Inflammatory macrophage treated with lipopolysaccharide for 4 hours (primary cell): ENCODE measurements at regions not wholly inside any gene's neighbourhood (a gene's known extent, or its start where the extent isn't known, plus 50 kb on each side); places are given as distances from the start of the nearest gene placed in this dataset.
"Not testable (repeated sequence)": the region's sequence is repeated elsewhere in the genome, so short reads cannot be mapped to it uniquely, and the experiment has no call there.

Experiments used
- DNase-seq: peaks from one replicate; pipeline ENCODE4 v3.0.0-alpha.2; 2020

DNA sequence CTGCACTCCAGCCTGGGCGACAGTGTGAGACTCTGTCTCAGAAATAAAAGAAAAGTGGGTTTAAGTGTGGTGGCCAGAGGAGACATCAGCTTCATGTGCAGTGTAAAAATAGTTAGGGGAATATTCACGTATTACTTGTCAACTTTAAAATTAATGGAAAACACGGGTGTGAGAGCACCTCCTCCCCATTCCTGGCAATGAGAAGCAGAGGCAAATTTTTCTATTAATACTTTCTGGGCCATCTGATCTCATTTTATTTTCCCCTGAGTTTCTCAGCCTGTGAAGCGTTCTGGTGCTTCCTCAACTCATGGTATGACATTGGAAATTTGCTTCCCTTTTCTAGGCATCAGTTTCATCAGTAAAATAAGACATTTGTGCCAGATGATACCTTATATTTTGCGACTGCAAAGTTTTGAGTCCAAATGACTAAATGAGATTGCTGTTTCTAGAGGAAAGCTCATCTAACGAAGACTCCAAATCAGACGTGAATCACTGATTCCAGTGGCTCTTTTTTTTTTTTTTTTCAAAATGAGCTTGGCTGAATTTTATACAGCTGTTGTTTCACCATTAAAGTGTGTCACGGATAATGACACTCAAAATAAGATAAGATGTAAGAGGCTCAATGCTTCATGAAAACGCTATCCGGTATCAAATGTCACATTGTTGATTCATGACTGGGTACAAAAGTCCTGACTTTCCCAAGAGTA is 104.6 kb downstream of the MSX2 start:
- DNase-seq, result no peak

DNA sequence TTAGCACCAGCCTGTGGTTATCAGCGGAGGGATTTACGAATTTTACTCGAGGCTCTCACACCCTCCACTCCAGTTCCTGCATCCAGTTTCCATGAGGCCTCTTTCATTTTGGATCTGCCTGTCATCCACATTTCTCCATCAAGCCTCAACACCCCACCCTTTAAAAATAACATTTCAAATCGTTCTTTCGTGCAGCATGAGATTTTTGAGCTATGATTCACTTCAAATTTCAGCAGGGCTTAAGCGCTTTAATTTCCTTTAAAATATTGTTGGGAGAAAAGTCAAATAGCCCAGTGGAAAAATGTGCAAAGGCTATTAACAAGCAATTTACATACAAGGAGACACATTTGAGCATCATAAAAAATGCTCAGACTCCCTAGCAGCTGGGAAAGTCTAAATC is 103.2 kb downstream of the MSX2 start:
- no peak for DNase-seq

- DNase-seq, result no peak
Observed at GRCh38 chr5:174825587-174825986, 101.2 kb downstream of the MSX2 start.

DNA sequence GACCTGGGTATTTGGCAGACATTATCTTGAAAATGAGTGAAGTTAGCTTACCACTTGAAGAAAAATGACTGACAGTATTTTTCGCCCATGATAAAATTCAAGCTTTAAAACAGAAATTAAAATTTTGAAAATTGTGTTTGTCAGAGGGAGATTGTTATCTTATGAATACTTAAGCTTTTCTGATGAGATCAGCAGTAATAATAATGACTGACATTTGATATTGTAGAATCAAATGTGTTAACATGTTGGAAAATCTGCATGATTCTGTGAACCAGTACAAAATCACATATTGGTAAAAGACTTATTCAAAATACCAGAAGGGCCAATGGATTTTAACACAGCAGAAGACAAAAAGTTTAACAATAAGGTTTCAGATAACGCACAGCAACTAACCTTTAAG is 94.0 kb downstream of the MSX2 start:
- DNase-seq, result no peak

GRCh38 chr5:174817610-174818009 is 93.2 kb downstream of the MSX2 start:
- no peak for DNase-seq

DNA sequence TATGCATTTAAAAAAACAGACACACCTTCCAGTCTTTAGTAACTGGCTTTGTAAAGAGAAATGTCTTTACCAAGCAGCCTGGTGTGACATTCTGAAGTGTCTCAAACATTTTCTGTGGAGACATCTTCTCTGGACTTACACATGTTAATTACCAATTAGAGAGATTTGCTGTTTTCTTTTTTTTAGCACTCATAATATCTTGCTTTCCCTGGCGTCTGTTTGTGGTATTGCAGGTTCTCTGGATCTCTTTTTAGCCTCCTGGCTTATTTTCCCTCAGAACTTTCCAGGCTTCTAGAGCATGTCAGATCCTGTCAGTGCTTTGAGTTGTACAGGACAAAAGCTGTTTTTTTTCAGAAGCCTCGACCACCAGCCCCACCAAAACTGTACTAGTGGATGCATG is 92.5 kb downstream of the MSX2 start:
- no peak for DNase-seq

DNA sequence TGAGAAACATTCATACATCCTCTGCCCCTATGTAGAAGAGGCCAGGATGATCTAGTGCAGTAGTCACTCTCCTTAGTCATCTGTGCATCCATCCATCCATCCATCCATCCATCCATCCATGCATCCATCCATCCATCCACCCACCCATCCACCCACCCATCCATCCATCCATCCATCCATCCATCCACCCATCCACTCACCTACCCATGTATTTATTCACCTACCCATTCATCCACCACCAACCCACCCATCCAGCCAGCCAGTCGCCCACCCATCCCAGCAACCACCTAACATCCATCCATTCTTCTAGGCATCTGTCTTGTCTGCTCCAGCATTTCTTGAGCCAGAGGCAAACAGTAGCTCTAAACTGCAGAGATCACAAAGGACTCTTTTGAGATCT is 87.1 kb downstream of the MSX2 start:
- no peak for DNase-seq

GRCh38 chr5:174810796-174811195 is 86.4 kb downstream of the MSX2 start:
- DNase-seq, result no peak

DNA sequence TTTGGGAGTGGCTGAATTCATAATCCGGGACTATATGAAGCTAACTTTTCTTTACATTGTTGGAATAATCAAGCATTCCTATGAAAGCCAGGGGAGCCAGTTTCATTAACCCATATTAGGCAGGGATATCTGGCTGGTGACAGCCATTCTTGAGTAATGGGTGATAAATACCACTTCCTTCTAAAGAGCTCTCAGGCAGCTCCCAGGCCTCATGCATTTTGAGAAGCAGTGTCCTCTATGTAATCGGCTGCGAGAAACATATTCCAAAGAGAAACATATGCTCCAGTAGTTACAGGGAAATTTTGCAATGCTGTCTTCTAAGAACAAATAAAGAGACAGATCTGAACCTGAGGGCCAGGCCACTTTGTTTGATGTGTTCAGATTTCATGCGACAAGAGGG is 83.1 kb downstream of the MSX2 start:
- DNase-seq, result no peak

DNA sequence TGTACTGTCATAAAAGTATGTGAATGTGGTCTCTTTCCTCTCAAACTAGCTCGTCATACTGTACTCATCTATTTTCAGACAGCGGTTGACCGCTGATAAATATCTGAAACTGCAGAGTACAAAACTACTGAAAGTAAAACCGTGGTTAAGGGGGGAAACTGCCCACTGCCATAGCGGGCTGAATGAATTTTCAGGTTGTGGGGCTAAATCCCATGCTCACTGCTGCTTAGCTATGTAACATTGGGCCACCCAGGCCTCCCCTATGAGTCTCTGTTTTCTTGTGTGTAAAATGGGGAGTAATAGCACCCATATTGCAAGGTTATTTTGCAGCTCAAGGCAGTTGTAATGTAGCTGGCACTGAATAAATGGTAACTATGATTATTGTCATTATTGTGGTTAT is 82.3 kb downstream of the MSX2 start:
- DNase-seq, result no peak

- DNase-seq, result no peak
Observed at GRCh38 chr5:174801798-174802197, 77.4 kb downstream of the MSX2 start.

GRCh38 chr5:174800435-174800834 is 76.1 kb downstream of the MSX2 start:
- no peak for DNase-seq

- DNase-seq, result no peak
Observed at GRCh38 chr5:174799121-174799520, 74.7 kb downstream of the MSX2 start.

DNA sequence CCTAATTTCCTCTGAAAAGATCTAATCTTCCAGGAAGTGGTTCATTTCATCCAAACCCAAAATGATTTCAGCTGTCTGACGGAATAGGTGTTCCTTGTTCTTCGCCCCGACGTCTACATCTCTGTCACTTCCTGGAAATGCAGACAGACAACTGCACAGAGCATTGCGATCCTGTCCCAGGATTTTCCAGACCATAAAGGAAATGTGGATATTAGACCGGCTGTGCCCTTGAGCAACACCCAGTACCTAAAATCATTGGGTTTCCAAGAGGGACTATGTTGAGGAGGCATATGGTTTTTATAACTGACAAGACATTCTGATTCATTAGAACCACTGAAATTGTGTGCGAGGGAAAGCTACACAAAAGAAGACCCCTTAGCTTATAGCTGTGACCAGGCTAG is 74.2 kb downstream of the MSX2 start:
- DNase-seq, result no peak

GRCh38 chr5:174796711-174797192 is 72.4 kb downstream of the MSX2 start:
- no peak for DNase-seq

DNA sequence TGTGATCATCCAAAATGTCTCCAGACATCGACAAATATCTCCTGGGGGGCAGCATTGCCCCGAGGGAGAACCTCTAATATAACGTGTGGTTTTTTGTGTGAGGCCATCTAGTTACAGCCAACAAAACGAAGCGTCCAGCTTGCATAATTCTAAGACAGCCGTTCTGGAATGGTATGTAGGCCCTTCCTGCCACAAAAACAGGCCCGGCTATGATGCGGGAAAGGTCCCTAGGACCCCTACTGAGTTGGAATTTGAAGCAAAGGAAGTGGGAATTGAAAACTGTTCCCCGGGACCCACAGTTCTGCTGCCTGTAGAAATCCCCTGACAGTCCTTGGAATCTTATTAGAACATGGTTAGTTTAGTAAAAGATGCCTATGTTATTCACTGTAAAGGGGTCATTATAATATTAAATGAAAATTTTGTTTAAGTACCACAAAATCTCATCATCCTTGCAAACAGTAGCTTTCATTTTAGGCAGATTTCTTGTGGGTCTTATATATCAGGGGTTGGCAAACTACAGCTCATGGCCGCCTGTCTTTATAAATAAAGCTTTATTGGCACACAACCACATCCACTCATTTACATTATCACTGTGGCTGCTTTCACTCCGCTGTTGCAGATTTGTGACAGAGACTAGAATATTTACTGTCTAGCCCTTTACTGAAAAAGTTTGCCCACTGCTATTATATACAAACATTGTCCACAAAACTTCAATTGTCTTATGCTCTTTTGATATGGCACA is 70.7 kb downstream of the MSX2 start:
- no peak for DNase-seq

- peak; percentile 37 for DNase-seq
Observed at GRCh38 chr5:174793684-174794328, 69.4 kb downstream of the MSX2 start.

DNA sequence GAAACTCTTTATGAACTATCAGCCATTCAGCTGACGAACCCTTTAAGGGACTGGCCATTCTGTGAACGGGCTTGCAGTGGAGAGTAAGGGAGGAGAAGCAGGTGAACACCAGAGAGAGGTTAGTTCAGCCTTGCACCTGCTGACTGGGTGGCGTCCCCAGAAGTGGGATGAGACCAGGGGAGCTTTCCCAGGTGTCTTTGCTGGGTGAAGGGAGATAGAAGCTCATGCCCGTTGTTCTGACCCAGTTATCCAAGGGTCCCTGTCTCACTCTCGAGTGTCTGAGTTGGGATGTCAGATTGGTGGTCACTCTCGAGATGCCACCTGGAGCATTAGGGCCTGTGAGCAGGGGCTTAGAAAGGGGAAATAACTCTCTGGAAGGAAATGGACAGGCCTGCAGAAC is 68.7 kb downstream of the MSX2 start:
- DNase-seq, result no peak

DNA sequence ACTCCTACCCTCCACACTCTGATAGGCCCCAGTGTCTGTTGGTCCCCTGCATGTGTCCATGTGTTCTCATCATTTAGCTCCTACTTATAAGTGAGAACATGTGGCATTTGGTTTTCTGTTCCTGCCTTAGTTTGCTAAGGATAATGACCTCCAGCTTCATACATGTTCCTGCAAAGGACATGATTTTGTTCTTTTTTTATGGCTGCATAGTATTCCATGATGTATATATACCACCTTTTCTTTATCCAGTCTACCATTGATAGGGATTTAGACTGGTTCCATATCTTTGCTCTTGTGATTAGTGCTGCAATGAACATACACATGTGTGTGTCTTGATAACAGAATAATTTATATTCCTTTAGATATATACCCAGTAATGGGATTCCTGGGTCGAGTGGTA is 67.9 kb downstream of the MSX2 start:
- not testable (repeated sequence) for DNase-seq

GRCh38 chr5:174790906-174791305 is 66.5 kb downstream of the MSX2 start:
- no peak for DNase-seq

DNA sequence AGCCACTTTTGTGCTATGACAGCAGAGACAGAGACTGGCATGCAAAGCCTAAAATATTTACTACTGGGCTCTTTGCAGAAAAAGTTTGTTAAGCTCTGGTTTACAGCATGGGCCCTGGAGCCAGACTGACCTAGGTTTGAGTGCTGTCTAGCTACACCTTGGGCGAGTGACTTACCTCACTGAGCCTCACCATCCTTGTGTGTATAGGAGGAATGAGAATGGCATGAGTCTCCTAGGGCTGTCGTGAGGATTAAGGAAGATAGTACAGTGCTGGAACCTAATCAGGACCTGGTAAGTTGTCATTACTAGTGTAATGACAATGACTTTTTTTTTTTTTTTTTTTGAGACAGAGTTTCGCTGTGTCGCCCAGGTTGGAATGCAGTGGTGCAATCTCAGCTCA is 65.2 kb downstream of the MSX2 start:
- no peak for DNase-seq

DNA sequence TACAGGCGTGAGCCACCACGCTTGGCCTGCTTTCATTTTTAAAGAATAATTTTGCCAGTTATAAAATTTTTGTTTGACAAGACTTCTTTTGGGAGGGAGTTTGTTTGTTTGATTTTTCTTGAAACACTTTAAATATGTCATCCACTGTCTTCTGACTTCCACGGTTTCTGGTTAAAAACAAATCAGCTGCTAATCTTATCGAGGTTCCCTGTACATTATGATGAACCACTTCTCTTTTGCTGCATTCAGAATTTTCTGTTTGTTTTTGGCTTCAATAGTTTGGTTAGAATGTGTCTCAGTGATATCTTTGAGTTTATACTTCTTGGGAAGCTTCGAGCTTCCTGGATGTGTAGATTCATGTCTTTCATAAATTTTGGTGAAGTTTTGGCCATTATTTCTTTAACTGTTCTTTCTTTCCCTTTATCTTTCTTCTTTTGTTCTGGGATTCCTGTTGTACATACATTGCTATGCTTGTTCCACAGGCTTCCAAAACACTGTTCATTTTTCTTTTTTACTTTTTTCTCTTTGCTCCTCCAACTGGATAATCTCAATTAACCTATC is 60.8 kb downstream of the MSX2 start:
- DNase-seq, result no peak
